ENCODE measurements at regions not wholly inside any gene's neighbourhood (a gene's known extent, or its start where the extent isn't known, plus 50 kb on each side); places are given as distances from the start of the nearest gene placed in this dataset.

DNA sequence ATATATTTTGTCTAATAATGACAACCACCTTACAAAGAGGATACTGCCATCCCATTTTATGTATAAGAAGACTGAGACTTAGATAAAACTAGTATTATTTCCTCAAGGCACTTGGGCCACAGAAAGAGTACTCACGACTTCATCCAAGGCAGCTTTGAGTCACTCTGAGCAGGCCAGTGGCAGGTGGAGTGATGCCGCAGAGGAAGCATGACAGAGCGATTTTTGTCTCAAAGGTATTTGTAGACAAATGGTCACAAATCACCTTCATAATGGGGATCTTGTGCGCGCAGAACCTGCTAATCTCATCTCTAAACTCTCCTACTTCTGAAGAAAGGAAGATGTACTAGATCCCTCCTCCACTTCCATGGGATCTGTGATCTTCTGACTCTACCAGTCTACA, 113.2 kb upstream of the NAMPT start:
- TF ChIP-seq, protein P1, sequence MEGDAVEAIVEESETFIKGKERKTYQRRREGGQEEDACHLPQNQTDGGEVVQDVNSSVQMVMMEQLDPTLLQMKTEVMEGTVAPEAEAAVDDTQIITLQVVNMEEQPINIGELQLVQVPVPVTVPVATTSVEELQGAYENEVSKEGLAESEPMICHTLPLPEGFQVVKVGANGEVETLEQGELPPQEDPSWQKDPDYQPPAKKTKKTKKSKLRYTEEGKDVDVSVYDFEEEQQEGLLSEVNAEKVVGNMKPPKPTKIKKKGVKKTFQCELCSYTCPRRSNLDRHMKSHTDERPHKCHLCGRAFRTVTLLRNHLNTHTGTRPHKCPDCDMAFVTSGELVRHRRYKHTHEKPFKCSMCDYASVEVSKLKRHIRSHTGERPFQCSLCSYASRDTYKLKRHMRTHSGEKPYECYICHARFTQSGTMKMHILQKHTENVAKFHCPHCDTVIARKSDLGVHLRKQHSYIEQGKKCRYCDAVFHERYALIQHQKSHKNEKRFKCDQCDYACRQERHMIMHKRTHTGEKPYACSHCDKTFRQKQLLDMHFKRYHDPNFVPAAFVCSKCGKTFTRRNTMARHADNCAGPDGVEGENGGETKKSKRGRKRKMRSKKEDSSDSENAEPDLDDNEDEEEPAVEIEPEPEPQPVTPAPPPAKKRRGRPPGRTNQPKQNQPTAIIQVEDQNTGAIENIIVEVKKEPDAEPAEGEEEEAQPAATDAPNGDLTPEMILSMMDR (IDR thresholded peaks at IDR 0.05): no peak
- ATAC-seq (ENCODE audit: low read depth) (no peak), DNase-seq (no peak)
- H3K27ac Mint-ChIP-seq: no peak overlapping the region
- intact Hi-C loops (cut with micrococcal nuclease): no loop called here
- no peaks in the 10 kb centered on the region for H3K9me3 Mint-ChIP-seq
- peaks cover 23% of the 10 kb centered on the region for H3K27me3 Mint-ChIP-seq
- POLR2A ChIA-PET: no interaction called here
- H3K4me3 Mint-ChIP-seq: no peak overlapping the region
- H3K4me1 Mint-ChIP-seq: no peaks in the 10 kb centered on the region
- no peaks in the 10 kb centered on the region for H3K36me3 Mint-ChIP-seq (ENCODE audit: low read depth)
- CTCF ChIA-PET: no interaction called here

DNA sequence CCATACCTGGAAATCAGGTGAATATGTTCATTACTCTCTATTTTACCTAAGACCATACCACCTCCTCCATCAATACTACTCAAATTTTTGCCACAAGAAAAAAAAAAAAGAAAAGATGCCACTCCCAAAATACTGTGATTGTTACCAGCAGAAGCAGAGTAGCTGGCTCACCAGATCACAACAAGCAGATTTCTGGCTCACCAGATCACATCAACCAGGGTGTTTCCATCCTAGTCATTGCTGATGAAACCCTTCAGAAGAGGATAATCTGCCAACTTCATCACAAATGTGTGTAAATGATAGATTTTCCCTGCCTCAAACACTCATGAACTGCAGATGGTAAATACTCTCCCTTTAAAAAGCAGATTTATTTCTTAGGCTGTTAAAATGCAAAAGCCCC, 109.7 kb upstream of the NAMPT start:
- H3K27me3 Mint-ChIP-seq: peaks cover 20% of the 10 kb centered on the region
- CTCF ChIA-PET: no interaction called here
- no peaks in the 10 kb centered on the region for H3K9me3 Mint-ChIP-seq
- ATAC-seq (ENCODE audit: low read depth): no peak
- no peaks in the 10 kb centered on the region for H3K4me1 Mint-ChIP-seq
- no peak overlapping the region for H3K4me3 Mint-ChIP-seq
- DNase-seq: no peak
- intact Hi-C loops (cut with micrococcal nuclease): no loop called here
- TF ChIP-seq, protein P1 (IDR thresholded peaks at IDR 0.05): no peak
- H3K27ac Mint-ChIP-seq: no peak overlapping the region
- POLR2A ChIA-PET: no interaction called here
- no peaks in the 10 kb centered on the region for H3K36me3 Mint-ChIP-seq (ENCODE audit: low read depth)

DNA sequence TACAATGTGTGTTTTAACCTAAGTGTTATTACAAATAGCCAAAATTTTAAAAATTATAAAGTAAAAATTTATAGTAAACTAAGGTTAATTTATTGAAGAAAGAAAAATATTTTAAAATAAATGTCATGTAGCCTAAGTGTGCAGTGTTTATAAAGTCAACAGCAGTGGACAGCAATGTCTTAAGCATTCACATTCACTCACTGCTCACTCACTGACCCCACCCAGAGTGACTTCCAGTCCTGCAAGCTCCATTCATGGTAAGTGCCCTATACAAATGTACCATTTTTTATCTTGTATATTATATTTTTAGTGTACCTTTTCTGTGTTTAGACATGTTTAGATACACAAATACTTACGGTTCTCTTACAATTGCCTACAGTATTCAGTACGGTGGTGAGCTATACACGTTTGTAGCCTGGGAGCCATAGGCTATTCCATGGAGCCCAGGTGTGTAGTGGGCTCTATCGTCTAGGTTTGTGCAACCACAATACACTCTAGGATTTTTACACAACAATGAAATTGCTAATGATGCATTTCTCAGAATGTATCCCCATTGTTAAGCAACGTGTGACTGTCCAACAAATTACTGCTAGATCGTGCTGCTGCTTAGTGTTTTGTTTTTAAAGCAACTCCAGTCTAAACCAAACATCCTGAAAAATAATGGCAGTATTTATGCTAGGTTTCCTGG, 108.9 kb upstream of the NAMPT start:
- DNase-seq (no peak), ATAC-seq (ENCODE audit: low read depth) (no peak)
- peaks cover 20% of the 10 kb centered on the region for H3K27me3 Mint-ChIP-seq
- TF ChIP-seq, protein P1 (IDR thresholded peaks at IDR 0.05): no peak
- no peak overlapping the region for H3K4me3 Mint-ChIP-seq
- intact Hi-C loops (cut with micrococcal nuclease): no loop called here
- no peaks in the 10 kb centered on the region for H3K4me1 Mint-ChIP-seq
- POLR2A ChIA-PET: interaction anchor here (0.6 kb wide), 1 partner anchor 20 kb away, joined by 3 read pairs; no protein-coding TSS in a partner anchor
- no peak overlapping the region for H3K27ac Mint-ChIP-seq
- H3K36me3 Mint-ChIP-seq (ENCODE audit: low read depth): no peaks in the 10 kb centered on the region
- H3K9me3 Mint-ChIP-seq: no peaks in the 10 kb centered on the region
- CTCF ChIA-PET: no interaction called here

DNA sequence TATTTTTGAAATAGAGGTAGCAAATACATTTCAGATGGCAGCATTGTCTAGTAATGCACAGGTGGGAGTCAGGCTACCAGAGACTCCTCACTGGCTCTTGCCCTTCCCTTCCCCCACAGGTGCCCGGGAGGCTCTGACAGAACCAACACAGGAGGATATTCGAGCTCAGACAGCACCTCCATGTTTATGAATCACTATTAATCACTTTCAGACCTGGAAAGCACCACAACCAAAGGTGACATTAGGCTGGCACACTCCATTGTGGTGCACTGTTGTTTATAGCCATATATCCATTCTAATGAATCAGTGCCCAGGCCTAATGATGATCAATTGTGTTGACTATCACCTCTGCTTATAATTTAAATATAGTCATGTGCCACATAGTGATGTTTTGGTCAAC, 107.8 kb upstream of the NAMPT start:
- no peaks in the 10 kb centered on the region for H3K9me3 Mint-ChIP-seq
- no peak for DNase-seq
- H3K36me3 Mint-ChIP-seq (ENCODE audit: low read depth): no peaks in the 10 kb centered on the region
- TF ChIP-seq, protein P1 (IDR thresholded peaks at IDR 0.05): no peak
- POLR2A ChIA-PET: no interaction called here
- peaks cover 20% of the 10 kb centered on the region for H3K27me3 Mint-ChIP-seq
- CTCF ChIA-PET: no interaction called here
- intact Hi-C loops (cut with micrococcal nuclease): no loop called here
- H3K4me1 Mint-ChIP-seq: no peaks in the 10 kb centered on the region
- H3K4me3 Mint-ChIP-seq: no peak overlapping the region
- no peak for ATAC-seq (ENCODE audit: low read depth)
- no peak overlapping the region for H3K27ac Mint-ChIP-seq

DNA sequence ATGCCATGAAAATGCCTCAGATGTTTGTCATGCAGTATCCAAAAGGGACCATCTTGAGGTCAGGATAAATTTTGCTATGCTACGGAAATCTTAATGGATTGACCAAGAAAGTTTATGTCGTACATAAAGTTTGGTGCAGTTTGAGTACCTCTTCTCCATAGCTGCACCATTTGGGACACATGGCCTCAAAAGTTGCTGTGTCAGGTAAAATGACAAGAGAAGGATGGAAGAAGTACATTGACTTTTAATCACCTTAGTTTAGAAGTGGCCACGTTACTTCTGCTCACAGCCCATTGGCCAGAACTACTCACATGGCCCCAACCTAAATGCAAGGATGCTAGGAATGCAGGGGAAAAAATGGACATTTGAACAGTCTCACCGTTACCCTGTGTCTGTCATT, 107.4 kb upstream of the NAMPT start:
- Mint-ChIP-seq H3K4me1 (no peaks in the 10 kb centered on the region), H3K27me3 (peaks cover 20% of the 10 kb centered on the region), H3K4me3 (no peak overlapping the region), H3K27ac (no peak overlapping the region), H3K9me3 (no peaks in the 10 kb centered on the region), H3K36me3 (ENCODE audit: low read depth) (no peaks in the 10 kb centered on the region)
- DNase-seq (no peak), ATAC-seq (ENCODE audit: low read depth) (no peak)
- ChIA-PET POLR2A (no interaction called here), CTCF (no interaction called here)
- TF ChIP-seq, protein P1 (IDR thresholded peaks at IDR 0.05): no peak
- intact Hi-C loops (cut with micrococcal nuclease): no loop called here
